A673 (cell line): ENCODE measurements at regions not wholly inside any gene's neighbourhood (a gene's known extent, or its start where the extent isn't known, plus 50 kb on each side); places are given as distances from the start of the nearest gene placed in this dataset.

Experiments used
- BruUV-seq: library from RNA; stranded (reverse); fragments of 400-500 nt; replicated peaks from 2 replicates; lab custom pipeline; 2021; lab: Mats Ljungman, UMichigan
- CTCF ChIA-PET: fragments of 300-600 bp; sonication (Branson Sonifier 250); formaldehyde crosslinking; loops from one replicate; lab custom pipeline; 2022; ENCODE audit warnings: antibody characterized with exemption; lab: Charles Lee
- POLR2A ChIA-PET: fragments of 300-600 bp; sonication (Branson Sonifier 250); formaldehyde crosslinking; loops from one replicate; lab custom pipeline; 2022; ENCODE audit warnings: antibody characterized with exemption; ENCODE audit not compliant: low non-redundant PET; lab: Charles Lee
- DNase-seq: peaks from one replicate; pipeline ENCODE4 v3.0.0-alpha.2; 2015; ENCODE audit warnings: low spot score
- H3K27ac ChIP-seq: fragments of 200-600 bp; sonication (generic); 2 replicates; pipeline ENCODE4 v1.5.1; 2016; ENCODE audit warnings: mixed run types, low read depth, mild to moderate bottlenecking, mixed read lengths, antibody characterized with exemption, low read length; ENCODE audit not compliant: poor library complexity, severe bottlenecking
- H3K27me3 ChIP-seq: fragments of 200-600 bp; sonication (generic); replicated peaks from 2 replicates; pipeline ENCODE4 v1.6.1; 2017; ENCODE audit warnings: mixed run types, low read depth, mild to moderate bottlenecking, mixed read lengths, antibody characterized with exemption, low read length; ENCODE audit not compliant: insufficient read depth, poor library complexity
- H3K36me3 ChIP-seq: fragments of 200-600 bp; sonication (generic); 2 replicates; pipeline ENCODE4 v1.6.1; 2016; ENCODE audit warnings: mixed run types, mild to moderate bottlenecking, mixed read lengths, antibody characterized with exemption, low read length; ENCODE audit not compliant: insufficient read depth, poor library complexity, severe bottlenecking
- H3K4me1 ChIP-seq: fragments of 200-600 bp; sonication (generic); 2 replicates; pipeline ENCODE4 v1.6.1; 2017; ENCODE audit warnings: mixed run types, mild to moderate bottlenecking, mixed read lengths, antibody characterized with exemption, low read length; ENCODE audit not compliant: insufficient read depth, poor library complexity, severe bottlenecking
- H3K4me3 ChIP-seq: fragments of 200-600 bp; sonication (generic); 2 replicates; pipeline ENCODE4 v1.5.1; 2016; ENCODE audit warnings: low read depth, mixed run types, mild to moderate bottlenecking, mixed read lengths, low read length; ENCODE audit not compliant: poor library complexity, severe bottlenecking
- H3K9me3 ChIP-seq: fragments of 200-600 bp; sonication (generic); 2 replicates; pipeline ENCODE4 v1.6.1; 2016; ENCODE audit warnings: mixed run types, low read depth, mild to moderate bottlenecking, mixed read lengths, antibody characterized with exemption, low read length; ENCODE audit not compliant: poor library complexity, severe bottlenecking
- EZH2 ChIP-seq: fragments of 200-600 bp; sonication (generic); IDR thresholded peaks from 2 replicates; pipeline ENCODE4 v1.6.1; 2017; ENCODE audit warnings: borderline replicate concordance, low read depth, mild to moderate bottlenecking, mixed read lengths, antibody characterized with exemption, low read length; ENCODE audit not compliant: poor library complexity, severe bottlenecking
- intact Hi-C: fragments of 100-400 bp; cut with micrococcal nuclease; formaldehyde crosslinking; loops from one replicate; pipeline ENCODE4 v1.10.0; 2022; ENCODE audit not compliant: unreplicated experiment
- TF ChIP-seq, protein P1 (sequence below): fragments of 300-800, 200-600 bp; sonication (generic); conservative IDR thresholded peaks from 2 replicates; pipeline ENCODE4 v1.5.1; 2017; ENCODE audit warnings: low read depth, mild to moderate bottlenecking, antibody characterized with exemption, low read length, moderate library complexity, mixed read lengths

DNA sequence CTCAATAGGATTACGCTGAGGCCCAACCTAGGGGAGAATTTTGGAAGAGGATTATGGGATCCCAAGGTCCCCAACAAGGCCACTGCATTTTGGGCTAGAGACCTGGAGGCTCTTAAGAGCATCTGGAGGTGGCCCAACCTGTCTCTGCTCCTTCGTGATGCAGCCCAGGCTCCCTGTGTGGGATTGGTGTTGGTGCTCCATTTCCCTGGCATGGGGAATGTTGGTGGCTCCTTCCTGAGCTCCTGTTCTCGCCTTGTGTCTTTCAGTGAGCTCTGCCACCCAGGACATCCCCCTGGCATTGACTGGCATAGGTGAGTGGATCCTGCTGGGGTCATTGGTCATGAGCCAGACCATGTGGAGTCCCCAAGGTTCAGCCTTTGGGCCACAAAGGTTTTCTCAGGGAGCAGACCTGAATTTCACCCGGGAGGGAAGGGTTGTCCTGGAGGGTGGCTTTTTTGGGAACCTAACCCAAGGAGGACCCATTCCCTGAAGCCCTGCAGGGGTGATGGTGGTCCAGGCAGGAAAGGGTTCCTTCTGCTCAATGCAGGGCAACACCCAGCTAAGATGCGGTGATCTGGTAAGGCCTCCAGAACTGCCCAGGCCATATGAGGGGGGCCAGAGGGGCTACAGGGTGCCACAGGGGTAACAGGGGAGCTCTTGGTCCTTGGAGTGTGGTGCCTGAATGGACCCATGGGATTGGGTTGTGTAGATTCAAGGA lies 202.5 kb downstream of the UBE3A start:
- Histone ChIP-seq H3K4me1 (no peaks in the 10 kb centered on the region), H3K27ac (no peak overlapping the region), H3K36me3 (no peaks in the 10 kb centered on the region), H3K27me3 (no peaks in the 10 kb centered on the region), H3K4me3 (no peak overlapping the region), H3K9me3 (peaks cover 40% of the 10 kb centered on the region)
- no TSS peak for BruUV-seq
- POLR2A ChIA-PET = no interaction called here
- CTCF ChIA-PET = no interaction called here
- no peak for DNase-seq
- no peak for TF ChIP-seq EZH2
- TF ChIP-seq, protein P1, sequence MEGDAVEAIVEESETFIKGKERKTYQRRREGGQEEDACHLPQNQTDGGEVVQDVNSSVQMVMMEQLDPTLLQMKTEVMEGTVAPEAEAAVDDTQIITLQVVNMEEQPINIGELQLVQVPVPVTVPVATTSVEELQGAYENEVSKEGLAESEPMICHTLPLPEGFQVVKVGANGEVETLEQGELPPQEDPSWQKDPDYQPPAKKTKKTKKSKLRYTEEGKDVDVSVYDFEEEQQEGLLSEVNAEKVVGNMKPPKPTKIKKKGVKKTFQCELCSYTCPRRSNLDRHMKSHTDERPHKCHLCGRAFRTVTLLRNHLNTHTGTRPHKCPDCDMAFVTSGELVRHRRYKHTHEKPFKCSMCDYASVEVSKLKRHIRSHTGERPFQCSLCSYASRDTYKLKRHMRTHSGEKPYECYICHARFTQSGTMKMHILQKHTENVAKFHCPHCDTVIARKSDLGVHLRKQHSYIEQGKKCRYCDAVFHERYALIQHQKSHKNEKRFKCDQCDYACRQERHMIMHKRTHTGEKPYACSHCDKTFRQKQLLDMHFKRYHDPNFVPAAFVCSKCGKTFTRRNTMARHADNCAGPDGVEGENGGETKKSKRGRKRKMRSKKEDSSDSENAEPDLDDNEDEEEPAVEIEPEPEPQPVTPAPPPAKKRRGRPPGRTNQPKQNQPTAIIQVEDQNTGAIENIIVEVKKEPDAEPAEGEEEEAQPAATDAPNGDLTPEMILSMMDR = no peak
- intact Hi-C loops = no loop called here

DNA sequence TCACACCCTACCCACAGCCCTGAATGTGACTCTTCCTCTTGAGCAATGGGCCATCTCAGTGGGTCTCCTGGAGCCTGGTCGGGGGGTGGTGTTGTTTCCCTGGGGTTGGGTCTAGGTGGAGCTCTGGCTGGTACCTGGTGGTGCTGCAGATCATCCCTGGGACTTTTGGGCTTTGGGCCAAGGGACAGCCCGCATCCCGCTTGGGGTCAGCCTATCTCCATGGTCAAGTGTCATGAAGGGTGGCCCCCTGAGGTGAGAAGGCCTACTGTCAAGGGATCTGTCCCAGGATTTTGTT lies 202.0 kb downstream of the UBE3A start:
- no peak overlapping the region for H3K27ac ChIP-seq
- no peak overlapping the region for H3K4me3 ChIP-seq
- peaks cover 37% of the 10 kb centered on the region for H3K9me3 ChIP-seq
- ChIA-PET CTCF (no interaction called here), POLR2A (no interaction called here)
- no peak for DNase-seq
- no peaks in the 10 kb centered on the region for H3K36me3 ChIP-seq
- no TSS peak for BruUV-seq
- no peaks in the 10 kb centered on the region for H3K4me1 ChIP-seq
- no peaks in the 10 kb centered on the region for H3K27me3 ChIP-seq
- TF ChIP-seq, protein P1 = no peak
- no peak for TF ChIP-seq EZH2
- intact Hi-C loops = no loop called here

DNA sequence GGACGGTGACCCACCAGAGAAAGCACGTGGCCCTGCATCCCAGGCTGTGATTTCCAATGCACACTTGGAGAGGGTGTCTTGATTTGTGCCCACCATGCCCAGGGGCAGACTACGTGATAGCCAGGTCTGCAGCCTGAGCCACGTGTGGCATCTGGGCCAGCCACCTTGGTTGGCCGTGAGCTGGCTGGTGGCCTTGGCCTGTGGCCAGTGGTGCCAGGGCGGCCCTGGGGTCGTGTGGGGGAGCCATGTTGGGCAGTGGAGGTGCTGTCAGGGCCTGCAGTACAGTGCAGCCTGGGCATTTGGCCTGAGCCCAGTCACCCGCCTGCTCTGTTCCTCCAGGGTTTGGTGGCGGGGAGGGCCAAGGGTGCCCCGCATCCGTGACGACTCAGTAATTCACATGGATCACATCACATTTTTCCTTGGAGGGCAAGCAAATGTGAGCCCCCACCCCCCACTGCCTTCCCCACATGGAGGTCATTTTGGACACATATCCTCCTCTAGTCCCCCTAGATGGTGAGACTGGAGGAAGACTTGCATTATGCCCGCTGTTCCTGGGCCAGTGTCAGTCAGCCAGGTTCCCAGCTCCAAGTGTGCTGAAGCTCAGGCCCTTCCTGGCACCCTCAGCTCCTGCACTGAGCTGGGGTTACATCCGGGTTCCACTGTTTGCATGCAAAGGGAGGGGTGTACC lies 201.4 kb downstream of the UBE3A start:
- peaks cover 34% of the 10 kb centered on the region for H3K9me3 ChIP-seq
- no peak for DNase-seq
- no TSS peak for BruUV-seq
- ChIA-PET CTCF (no interaction called here), POLR2A (no interaction called here)
- no peaks in the 10 kb centered on the region for H3K4me1 ChIP-seq
- no peak for TF ChIP-seq EZH2
- TF ChIP-seq, protein P1 = no peak
- H3K36me3 ChIP-seq = no peaks in the 10 kb centered on the region
- no peak overlapping the region for H3K4me3 ChIP-seq
- intact Hi-C loops = no loop called here
- H3K27ac ChIP-seq = no peak overlapping the region
- H3K27me3 ChIP-seq = no peaks in the 10 kb centered on the region
